SHP77 treated with DMSO at 0.1 percent for 48 hours (cell line): ENCODE measurements at regions not wholly inside any gene's neighbourhood (a gene's known extent, or its start where the extent isn't known, plus 50 kb on each side); places are given as distances from the start of the nearest gene placed in this dataset.

ENCODE experiments used
- DNase-seq: peaks from one replicate; lab custom pipeline; 2025; lab: John Stamatoyannopoulos, UW

DNA sequence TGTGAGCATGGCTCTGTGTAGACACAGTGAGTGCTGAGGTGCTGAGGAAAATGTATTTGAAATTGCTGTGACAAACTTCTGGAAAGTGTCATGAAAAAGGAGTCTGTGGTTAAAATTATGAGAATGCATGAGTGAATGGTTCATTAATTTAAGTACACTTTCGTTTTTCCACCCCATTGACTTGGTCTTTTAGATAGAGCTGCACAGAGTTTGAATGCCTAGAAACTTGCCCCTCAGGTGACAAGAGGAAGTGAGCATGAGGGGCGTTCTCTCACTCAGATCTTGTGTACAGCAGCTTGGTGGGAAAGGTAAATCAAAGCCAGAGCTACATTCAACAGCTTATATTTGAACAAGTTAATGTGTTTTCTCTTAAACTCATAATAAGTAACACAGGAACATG, 296.8 kb downstream of the WDR72 start:
- DNase-seq: no peak

DNA sequence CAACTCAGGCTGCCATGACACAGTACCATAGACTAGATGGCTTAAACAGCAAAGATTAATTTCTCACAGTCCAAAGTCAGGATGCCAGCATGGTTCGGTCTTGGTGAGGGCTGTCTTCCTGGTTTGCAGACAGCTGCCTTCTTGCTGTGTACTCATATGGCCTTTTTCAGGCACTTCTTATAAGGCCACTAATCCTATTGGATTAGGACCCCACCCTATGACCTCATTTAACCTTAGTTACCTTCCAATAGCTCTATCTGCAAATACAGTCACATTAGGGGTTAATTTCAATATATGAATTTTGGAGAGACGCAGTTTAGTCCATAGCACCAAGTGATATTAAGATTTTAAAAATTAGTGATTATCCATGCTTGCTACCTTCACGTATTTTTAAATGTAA, 297.8 kb downstream of the WDR72 start:
- no peak for DNase-seq

DNA sequence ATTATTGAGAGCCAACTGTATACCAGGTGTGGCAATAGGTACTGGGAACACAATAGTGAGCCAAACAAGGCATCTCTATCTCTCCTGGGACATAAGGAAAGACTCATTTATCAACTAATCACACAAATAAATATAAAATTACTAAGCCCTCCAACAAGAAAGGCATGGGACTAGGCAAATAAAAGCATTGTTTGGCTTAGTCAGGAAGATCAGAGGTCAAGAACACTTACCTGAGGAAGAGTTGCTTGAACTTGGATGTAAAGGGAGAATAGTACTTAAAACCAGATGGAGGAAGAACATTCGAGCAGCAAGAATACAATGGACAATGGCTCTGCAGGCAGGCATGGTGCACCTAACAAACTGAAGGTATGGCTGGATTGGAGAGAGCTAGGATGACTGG, 300.7 kb downstream of the WDR72 start:
- DNase-seq: no peak

DNA sequence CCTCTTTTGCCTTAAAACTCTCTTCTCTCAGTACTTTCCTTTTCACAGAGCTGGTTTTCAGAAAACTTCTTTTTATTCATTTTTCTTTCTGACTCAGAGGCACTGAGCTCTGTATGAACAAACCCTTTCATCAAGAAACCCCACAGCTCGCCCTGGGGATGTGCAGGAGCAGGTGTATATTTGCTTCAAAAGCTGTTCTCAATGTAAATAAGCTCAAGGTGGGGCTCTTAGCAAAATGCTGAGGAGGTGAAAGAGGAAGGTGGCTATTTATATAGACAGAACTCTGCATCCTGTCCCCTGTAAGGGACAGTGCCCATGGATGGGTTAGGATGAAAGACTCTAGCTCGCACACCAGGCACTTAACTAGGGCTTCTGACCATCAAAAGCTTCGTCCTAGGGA, 302.0 kb downstream of the WDR72 start:
- DNase-seq: no peak

DNA sequence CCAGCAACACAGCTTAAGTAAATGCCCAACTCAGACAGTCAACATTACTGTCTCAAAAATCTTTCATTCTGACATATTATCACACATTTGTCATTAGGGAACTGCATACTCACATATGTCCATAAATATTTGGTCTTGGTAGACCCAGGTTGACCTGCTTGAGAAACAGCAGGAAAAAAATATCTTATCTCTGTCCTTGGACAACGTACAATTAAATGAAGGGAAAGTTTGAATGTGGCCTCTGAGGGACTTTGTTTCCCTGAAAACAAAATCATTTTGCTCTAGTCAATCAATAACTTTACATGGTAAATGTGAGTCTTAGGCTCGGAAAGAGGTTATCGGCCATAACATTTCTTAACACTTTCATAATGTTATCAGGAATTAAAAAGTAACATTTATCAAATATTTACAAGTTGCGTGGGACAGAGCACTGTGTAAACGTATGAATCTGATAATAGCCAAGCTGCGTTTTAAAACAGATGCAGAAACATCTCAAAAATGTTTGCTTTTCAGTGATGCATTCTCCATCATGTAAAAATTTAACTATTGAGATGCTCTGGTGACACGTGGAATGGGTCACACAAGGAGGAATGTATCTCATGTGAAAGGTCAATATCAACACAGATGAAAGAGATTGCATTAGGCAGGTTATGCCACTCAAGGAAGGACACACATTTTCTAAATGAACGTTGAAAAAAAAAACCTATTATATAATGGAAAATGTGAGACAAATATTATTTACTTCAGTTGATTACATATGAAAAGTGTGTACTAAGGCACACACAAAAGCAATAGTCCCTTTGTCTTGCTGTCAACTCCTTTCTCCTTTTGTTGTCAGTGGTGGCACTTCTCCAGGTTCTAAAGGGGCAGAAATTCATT, 304.4 kb downstream of the WDR72 start:
- DNase-seq: no peak

DNA sequence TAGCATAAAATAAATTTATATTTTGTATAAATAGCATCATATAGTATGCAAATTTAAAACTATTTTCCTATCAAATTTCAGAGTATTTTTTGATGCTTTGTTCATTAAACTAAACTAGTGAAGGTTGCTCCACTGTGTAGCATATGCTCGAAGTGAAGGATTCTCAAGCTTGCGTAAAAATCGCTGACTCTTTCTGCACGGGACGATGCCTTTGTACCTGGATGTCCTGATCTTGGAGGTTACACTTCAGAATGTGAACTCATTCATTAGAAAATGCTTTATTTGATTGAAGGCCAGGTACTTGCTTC, 305.0 kb downstream of the WDR72 start:
- no peak for DNase-seq

DNA sequence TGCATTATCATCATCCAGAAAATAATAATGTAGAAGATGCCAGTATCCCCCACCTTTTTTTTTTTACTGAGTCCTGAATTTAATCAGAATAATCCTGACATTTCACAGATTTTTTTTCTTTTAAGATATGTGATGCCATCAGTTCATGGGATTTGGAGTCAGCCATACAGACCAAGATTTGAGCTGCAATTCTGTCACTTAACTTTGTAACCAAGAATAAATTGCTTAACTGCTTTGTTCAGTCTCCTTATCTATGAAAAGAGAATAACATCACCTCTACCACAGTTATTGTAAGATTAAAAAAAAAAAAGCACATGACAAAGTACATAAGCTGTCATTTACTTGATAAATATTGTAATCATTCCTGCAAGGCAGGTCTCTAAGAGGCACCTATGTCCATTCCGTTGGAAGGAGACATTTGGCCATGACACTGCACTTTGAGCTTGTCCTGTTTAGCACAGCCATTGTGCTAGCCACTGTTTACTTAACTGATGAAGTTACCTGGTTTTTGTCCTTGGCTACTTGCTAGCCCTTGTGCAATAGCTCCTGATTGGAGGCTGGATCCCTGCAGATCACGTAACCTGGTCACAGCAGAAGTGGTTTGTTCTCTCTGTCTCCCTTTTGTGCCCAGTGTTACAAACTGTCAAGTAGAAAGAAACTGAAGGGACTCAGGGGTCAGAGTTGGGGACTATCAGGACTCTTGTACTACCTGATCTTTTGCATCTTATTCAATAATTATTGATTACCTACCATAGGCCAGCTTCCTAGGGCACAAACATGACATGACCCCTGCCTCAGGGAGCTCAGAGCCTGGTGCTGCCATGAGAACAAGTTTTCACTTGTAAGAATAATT, 306.0 kb downstream of the WDR72 start:
- DNase-seq: no peak

DNA sequence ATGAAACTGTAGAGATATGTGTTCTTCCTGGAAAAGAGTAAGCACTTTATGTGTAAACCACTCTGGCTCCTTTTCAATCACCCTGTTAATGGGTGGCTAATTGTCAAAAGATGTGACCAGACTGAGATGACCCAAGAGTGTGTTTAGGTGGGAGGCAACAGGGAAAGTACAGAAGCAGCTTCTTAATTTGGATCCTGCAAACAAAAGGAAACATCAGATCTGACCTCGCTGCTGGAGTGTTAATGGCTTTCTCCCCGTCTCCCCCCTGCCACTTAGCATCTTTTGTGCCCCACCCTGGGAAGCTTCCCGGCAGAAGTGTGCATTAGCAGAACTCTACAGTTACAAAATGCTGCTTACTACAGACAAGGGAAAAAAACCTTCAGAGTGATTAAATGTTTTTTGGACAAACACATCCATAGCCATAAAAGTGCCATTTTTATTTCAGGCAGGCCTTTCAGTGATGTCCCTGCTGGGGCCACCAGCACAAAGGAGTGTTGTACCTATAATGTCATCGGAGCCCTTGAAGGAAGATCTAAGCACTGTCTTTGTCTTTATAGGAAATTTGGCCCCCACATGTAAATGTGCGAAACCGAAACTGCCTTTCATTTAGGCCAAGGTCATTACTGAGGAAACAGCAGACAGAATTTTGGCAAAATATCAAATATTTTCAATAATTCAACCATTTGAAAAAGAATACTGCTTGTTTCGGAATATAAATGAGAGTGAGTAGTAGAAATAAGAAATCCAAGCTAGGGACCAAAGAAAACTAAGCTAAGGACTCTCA, 311.0 kb downstream of the WDR72 start:
- DNase-seq: no peak

DNA sequence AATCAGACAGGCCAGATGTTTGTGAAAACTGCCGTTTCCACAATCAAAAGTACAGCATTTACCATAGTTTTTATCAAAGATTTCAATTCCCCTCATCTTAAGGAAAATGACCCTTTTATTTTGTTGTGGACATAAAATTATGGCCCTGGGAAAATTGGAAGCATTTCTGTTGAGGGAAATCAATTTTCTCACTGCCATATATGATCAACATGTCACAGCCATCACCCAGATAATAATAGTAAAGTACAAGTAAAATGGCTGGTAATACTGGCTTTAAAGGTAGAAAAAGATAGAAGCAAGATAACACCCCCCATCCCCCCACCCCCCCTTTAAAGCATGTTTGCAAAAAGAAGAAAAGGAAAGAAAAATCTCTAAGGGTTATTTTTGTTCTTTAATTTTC, 311.7 kb downstream of the WDR72 start:
- no peak for DNase-seq

DNA sequence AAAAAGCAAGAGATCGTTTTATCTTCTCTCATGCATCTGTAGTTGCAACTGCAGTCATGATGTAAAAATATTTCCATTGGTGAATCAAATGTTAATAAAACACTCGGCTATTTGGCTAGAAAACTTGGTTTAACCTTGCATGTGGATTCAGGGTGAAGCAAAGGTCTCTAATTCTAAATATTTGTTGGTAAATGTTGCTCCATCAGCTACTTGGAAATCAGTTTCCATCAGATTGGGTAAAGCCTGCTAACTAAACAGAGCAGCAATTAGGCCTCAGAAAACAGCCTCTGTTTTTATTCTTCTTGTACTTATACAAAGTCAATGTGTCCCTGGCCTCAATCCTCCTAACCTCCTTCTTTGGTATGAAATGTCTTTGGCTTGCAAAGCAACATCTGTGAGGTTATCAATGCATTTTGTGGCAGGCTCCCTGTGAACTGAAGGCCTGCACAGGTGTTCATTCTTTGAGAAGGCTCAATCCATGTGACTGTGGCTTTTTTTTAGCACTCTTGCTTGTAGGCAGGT, 312.3 kb downstream of the WDR72 start:
- no peak for DNase-seq

DNA sequence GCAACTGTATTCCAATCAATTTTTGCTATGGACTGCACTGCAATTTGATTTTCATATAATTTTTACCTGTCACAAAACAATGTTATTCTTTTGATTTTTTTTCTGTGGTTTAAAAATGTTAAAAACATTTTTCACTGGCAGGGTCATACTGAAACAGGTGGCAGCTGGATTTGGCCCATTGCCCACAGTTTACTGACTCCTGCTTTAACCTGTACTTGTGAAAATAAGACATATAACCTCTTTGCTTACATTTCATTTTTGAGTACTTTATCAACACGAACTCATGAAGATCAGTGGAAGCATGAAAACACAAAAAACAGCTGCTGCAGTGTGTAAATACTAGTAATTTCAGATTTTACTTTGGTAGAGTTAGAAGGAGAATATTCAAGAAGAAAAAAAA, 313.1 kb downstream of the WDR72 start:
- peak; percentile 7 for DNase-seq

DNA sequence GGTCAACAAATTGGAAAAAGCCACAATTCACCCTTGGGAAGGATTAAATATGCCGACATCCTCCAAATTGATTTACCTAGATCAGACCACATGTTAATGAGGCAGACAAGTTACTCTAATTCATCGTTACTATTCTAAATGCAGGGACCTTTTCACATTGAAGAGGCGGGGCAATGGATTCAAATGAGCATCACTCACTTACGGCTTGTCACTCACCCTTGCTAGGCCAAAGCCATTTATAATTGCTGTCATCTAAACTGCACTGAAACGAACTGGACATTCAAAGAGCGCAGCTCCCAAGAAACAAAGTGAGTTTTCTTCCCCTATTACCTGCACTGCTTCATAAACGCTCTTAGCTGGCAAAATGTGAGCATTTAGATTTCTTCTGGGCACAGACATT, 313.9 kb downstream of the WDR72 start:
- no peak for DNase-seq

DNA sequence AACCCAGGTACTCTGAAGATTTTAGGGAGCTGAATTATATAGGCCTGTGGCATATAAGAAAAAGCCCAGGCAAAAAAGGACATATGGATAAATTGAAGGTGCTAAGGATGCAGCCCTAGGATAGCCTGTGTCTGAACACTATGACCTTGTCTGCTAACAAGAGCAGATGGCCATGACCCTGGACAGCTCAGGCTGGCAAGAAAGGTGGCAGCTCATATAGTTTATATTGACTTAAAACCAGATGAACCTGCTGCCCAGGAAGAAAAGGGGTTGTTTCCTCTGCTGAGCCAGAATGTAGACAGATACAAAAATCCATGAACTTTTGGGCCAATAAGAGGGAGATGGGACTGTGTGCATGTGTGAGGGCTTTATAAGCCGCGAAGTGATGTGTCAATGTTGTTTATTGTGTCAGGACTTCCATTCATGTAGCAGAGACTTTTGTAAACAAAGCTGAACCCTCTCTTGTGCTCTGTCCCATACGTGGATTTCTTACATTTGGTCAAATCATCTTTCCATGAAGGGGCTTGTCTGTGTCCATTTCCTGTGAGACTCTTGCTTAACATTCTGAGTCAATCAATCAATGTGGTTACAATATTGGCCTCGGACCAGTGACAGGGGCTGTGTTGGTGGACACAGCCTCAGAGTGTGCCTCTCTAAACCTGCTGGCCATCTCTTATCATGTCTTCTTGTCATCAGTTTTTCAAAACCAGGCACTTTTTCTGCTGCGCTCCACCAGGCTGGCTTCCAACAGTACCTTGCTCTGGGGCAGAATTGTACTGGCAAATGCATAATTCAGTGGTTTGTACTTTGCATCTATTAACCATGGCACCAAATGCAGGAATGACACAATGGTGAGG, 321.2 kb downstream of the WDR72 start:
- no peak for DNase-seq

DNA sequence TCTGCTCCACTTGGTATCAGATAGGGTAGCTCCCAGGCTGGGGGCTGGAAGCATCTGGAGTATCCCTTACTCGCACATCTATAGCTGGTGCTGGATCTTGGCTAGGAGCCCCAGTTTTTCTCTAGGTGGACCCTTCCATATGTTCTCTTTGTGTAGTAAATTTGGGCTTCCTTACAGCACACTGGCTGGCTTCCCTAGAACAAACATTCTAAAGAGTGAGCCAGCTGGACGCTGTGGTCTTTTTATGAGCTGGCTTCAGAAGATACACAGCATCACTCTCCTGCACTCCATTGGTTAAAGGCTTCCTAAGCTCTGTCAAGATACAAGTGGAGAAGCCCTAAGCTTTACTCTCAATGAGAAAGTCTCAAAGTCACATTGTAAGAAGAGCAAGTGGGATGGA, 322.1 kb downstream of the WDR72 start:
- no peak for DNase-seq

DNA sequence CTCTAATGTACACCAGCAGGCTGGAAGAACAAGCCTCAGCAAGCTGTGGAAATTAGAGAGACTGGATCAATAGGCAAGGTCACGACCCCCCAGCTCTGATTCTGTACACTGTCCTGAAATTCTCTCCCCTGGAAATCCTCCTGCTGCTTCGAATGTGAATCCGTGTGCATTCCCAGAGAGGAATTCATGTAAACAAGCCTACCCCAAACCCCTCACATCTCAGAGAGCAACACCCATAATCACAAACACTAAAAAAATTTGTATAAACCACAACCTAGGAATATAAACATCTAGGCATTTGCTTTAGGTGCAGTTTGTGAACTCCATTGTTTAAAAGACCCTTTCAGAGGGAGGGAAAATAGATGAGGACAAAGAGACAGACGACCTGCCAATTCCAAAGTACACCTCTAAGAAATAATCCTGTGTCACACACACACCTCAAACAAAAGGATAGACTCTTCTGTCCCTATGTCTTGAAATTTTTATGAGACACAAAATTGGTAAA, 325.2 kb downstream of the WDR72 start:
- no peak for DNase-seq

DNA sequence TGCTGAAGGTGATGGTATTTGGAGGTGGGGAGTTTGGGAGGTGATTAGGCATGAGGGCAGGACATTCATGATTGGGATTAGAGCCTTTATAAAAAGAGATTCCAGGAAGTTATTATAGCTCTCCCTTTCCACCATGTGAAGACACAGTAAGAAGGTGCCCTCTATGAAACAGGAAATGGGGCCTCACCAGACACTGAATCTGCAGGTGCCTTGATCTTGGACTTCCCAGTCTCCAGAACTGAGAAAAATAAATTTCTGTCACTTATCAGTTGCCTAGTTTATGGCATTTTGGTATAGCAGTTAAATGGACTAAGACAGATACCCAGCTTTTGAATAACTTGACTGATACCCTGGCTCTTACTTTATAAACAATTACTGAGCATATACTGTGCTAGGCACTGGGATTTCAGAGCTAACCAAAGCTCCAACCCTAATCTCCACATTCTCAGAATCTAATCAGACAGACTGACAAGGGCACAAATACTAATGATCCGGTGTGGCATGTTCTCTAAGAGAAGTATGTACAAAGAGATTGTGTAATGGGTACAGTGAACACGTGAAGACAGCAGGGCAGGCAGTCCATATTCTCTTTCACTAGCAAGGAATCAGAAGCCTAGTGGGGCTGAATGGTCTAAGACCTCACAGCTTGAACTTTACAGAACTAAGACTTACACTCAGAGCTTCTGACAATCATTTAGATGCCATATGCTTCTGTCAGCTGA, 343.1 kb downstream of the WDR72 start:
- DNase-seq: no peak

DNA sequence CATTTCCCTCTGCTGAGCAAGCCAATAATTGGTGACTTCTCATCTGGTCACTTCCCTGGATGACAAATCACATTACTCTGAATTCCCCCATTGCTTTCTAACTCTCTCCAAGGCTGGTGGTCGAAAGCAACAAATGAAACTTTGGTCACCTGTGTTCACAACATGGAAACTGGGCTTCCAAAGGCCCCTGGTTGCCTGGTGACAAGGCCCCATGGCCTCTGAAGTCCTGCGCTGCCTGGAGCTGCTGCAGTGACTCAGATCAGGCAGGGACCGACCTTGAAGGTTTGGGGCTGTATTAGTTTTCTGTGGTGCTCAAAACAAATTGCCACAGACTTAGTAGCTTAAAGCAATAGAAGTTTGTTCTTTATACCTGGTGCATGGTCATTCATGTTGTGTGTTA, 345.3 kb downstream of the WDR72 start:
- DNase-seq: no peak

DNA sequence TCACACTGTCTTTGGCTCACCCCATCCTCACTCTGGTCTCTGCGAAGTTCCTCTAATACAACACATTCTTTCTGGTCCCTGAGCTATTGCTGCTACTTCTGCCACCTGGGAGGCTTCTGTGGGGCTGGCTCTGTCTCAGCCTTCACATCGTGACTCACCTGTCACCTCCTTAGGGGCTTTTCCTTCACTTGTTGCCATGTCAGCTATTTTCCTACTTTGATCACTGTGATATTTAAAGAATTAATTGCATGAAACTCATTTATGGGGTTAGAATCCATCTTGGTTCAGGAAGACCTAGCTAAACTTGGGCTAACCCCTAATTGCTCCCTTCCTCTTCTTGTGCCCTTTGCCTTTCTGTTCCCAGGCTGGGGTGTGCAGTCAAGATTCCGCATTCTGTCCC, 346.9 kb downstream of the WDR72 start:
- no peak for DNase-seq

DNA sequence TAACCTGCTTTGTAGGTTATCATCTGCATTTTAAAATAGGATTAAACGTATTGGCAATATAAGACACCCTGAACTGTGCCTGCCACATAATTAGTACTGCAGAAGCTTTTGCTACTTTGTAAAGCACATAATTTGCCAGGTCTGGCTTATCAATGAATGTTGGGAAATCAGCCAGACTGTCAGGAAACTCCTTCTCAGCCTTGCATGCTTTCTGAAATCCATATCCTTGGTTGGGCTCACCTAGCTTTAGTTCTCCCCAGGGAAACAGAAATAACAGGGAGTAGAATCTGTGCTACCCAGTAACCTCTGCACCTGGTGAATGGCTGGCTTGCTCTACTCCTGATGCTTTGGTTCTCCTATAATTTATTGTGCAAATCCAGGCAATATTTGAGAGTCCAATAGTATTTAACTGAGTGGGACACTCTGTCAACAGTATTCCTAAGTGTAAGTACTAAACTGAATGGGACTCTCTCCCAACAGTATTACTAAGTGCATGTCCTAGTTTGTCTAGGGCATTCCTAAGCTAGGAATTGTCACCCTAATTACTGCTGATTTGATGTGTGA, 354.5 kb downstream of the WDR72 start:
- DNase-seq: no peak

DNA sequence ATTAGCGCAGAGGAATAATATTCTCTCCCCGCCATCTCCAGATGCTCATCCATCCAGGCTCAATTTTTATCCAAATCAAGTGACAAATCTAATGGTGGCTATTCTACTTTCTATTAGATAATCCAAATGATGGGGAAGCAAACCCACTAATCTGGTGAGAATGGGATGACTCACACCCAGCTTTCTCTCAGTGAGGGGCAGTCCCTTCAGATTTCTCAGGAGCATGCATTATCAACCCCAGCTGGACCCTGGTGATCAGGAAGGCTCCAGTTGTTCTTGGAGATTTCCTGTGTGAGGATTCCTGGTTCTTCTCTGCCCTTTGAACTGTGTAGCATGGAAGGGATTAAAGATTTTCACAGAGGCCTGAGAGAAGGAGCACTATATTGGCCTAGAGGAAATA, 358.0 kb downstream of the WDR72 start:
- DNase-seq: no peak
